H9 (cell line): ENCODE measurements at regions not wholly inside any gene's neighbourhood (a gene's known extent, or its start where the extent isn't known, plus 50 kb on each side); places are given as distances from the start of the nearest gene placed in this dataset.

Experiments used
- DNase-seq: peaks from one replicate; pipeline ENCODE4 v3.0.0-alpha.2; 2017
- H2AFZ ChIP-seq: one replicate; pipeline ENCODE4 v1.6.1; 2013; ENCODE audit warnings: mild to moderate bottlenecking, low read length, control low read depth, moderate library complexity
- H2AK5ac ChIP-seq: 2 replicates; pipeline ENCODE4 v1.6.1; 2013; ENCODE audit warnings: low read length, control low read depth, mixed read lengths; ENCODE audit not compliant: insufficient read length
- H2BK120ac ChIP-seq: one replicate; pipeline ENCODE4 v1.6.1; 2013; ENCODE audit warnings: low read depth, mild to moderate bottlenecking, low read length, control low read depth, inconsistent platforms; ENCODE audit not compliant: poor library complexity, severe bottlenecking
- H2BK12ac ChIP-seq: 2 replicates; pipeline ENCODE4 v1.6.1; 2013; ENCODE audit warnings: low read length, control low read depth, mixed read lengths, low read depth; ENCODE audit not compliant: insufficient read length
- H2BK15ac ChIP-seq: 2 replicates; pipeline ENCODE4 v1.6.1; 2013; ENCODE audit warnings: low read depth, low read length, control low read depth
- H2BK20ac ChIP-seq: one replicate; pipeline ENCODE4 v1.6.1; 2013; ENCODE audit warnings: low read depth, mild to moderate bottlenecking, low read length, control low read depth, inconsistent platforms; ENCODE audit not compliant: poor library complexity, severe bottlenecking
- H2BK5ac ChIP-seq: 2 replicates; pipeline ENCODE4 v1.6.1; 2013; ENCODE audit warnings: low read length, control low read depth, mixed read lengths; ENCODE audit not compliant: insufficient read length
- H3K14ac ChIP-seq: 2 replicates; pipeline ENCODE4 v1.6.1; 2013; ENCODE audit warnings: low read length, control low read depth; ENCODE audit not compliant: insufficient read depth
- H3K18ac ChIP-seq: 2 replicates; pipeline ENCODE4 v1.6.1; 2013; ENCODE audit warnings: low read depth, mild to moderate bottlenecking, mixed read lengths, low read length, control low read depth; ENCODE audit not compliant: insufficient read length
- H3K23ac ChIP-seq: 2 replicates; pipeline ENCODE4 v1.6.1; 2013; ENCODE audit warnings: low read length, control low read depth, mixed read lengths, low read depth; ENCODE audit not compliant: insufficient read length
- H3K23me2 ChIP-seq: 2 replicates; pipeline ENCODE4 v1.6.1; 2013; ENCODE audit warnings: low read depth, mild to moderate bottlenecking, mixed read lengths, low read length, control low read depth; ENCODE audit not compliant: insufficient read length, poor library complexity, severe bottlenecking
- H3K27ac ChIP-seq: 2 replicates; pipeline ENCODE4 v1.5.1; 2013; ENCODE audit warnings: low read length, control low read depth, mixed read lengths, low read depth; ENCODE audit not compliant: insufficient read length
- H3K27me3 ChIP-seq: 2 replicates; pipeline ENCODE4 v1.6.1; 2013; ENCODE audit warnings: low read length, control low read depth, inconsistent platforms; ENCODE audit not compliant: insufficient read depth
- H3K4ac ChIP-seq: 2 replicates; pipeline ENCODE4 v1.6.1; 2013; ENCODE audit warnings: low read depth, mild to moderate bottlenecking, control low read depth, inconsistent platforms, low read length, moderate library complexity
- H3K4me1 ChIP-seq: 2 replicates; pipeline ENCODE4 v1.6.1; 2013; ENCODE audit warnings: low read length, control low read depth, inconsistent platforms; ENCODE audit not compliant: insufficient read depth
- H3K4me2 ChIP-seq: 2 replicates; pipeline ENCODE4 v1.6.1; 2013; ENCODE audit warnings: low read length, control low read depth, mixed read lengths; ENCODE audit not compliant: insufficient read length, insufficient read depth
- H3K56ac ChIP-seq: 2 replicates; pipeline ENCODE4 v1.6.1; 2013; ENCODE audit warnings: low read depth, mild to moderate bottlenecking, mixed read lengths, low read length, control low read depth; ENCODE audit not compliant: insufficient read length
- H3K79me1 ChIP-seq: 2 replicates; pipeline ENCODE4 v1.6.1; 2013; ENCODE audit warnings: low read depth, mild to moderate bottlenecking, moderate library complexity, low read length, control low read depth, inconsistent platforms; ENCODE audit not compliant: insufficient read depth, poor library complexity, severe bottlenecking
- H3K79me2 ChIP-seq: 2 replicates; pipeline ENCODE4 v1.6.1; 2013; ENCODE audit warnings: low read length, control low read depth, inconsistent platforms; ENCODE audit not compliant: insufficient read depth
- H3K9ac ChIP-seq: 2 replicates; pipeline ENCODE4 v1.6.1; 2013; ENCODE audit warnings: low read length, control low read depth, mixed read lengths; ENCODE audit not compliant: insufficient read length; ENCODE audit errors: extremely low read depth
- H3K9me3 ChIP-seq: one replicate; pipeline ENCODE4 v1.6.1; 2013; ENCODE audit warnings: low read depth, low read length, inconsistent platforms; ENCODE audit not compliant: control insufficient read depth
- H3T11ph ChIP-seq: one replicate; pipeline ENCODE4 v1.6.1; 2013; ENCODE audit warnings: mild to moderate bottlenecking, low read length, control low read depth, inconsistent platforms
- H4K20me1 ChIP-seq: one replicate; pipeline ENCODE4 v1.6.1; 2013; ENCODE audit not compliant: control insufficient read depth, insufficient read length, insufficient read depth
- H4K5ac ChIP-seq: 2 replicates; pipeline ENCODE4 v1.6.1; 2013; ENCODE audit warnings: low read depth, mild to moderate bottlenecking, mixed read lengths, low read length, control low read depth; ENCODE audit not compliant: insufficient read length
- H4K8ac ChIP-seq: replicated peaks from 2 replicates; pipeline ENCODE4 v1.6.1; 2013; ENCODE audit warnings: low read length, control low read depth, mixed read lengths, low read depth; ENCODE audit not compliant: insufficient read length
- H4K91ac ChIP-seq: 2 replicates; pipeline ENCODE4 v1.6.1; 2013; ENCODE audit warnings: low read depth, mild to moderate bottlenecking, moderate library complexity, mixed read lengths, low read length, control low read depth; ENCODE audit not compliant: insufficient read length
- H3K27ac Mint-ChIP-seq, 3 experiments: 2 replicates in 2 of 3; 3 replicates in 1 of 3; pipeline ENCODE4 v1.8.0; 2020 to 2021; ENCODE audit warnings: mixed read lengths in 3 of 3, mild to moderate bottlenecking in 1 of 3, moderate library complexity in 1 of 3
- H3K27me3 Mint-ChIP-seq: 2 replicates; pipeline ENCODE4 v1.8.0; 2021; ENCODE audit warnings: low read depth, mild to moderate bottlenecking, moderate library complexity, mixed read lengths
- H3K36me3 Mint-ChIP-seq, 3 experiments: 2 replicates in 2 of 3; 3 replicates in 1 of 3; pipeline ENCODE4 v1.8.0; 2020 to 2021; ENCODE audit warnings: low read depth in 3 of 3, mixed read lengths in 3 of 3; ENCODE audit not compliant: insufficient read depth in 1 of 3
- H3K4me1 Mint-ChIP-seq, 2 experiments: 2 replicates each; pipeline ENCODE4 v1.8.0; 2020; ENCODE audit warnings: mixed read lengths in 2 of 2
- H3K4me3 Mint-ChIP-seq, 2 experiments: 2 replicates in 1 of 2; 3 replicates in 1 of 2; pipeline ENCODE4 v1.8.0; 2020 to 2021; ENCODE audit warnings: mild to moderate bottlenecking in 2 of 2, mixed read lengths in 2 of 2, moderate library complexity in 1 of 2
- H3K9me3 Mint-ChIP-seq, 2 experiments: 2 replicates in 1 of 2; 3 replicates in 1 of 2; pipeline ENCODE4 v1.8.0; 2020; ENCODE audit warnings: mild to moderate bottlenecking in 2 of 2, mixed read lengths in 2 of 2, moderate library complexity in 1 of 2
- CTCF ChIP-seq: fragments of 200-600 bp; sonication (generic); conservative IDR thresholded peaks from 3 replicates; pipeline ENCODE4 v1.8.0; 2021; ENCODE audit warnings: antibody characterized with exemption, mild to moderate bottlenecking
- WGBS: extraction: QIAGEN DNeasy Blood & Tissue Kit; methylation state at CpG from one replicate; pipeline ENCODE4 v1.1.7; 2013; ENCODE audit warnings: missing lambda C conversion rate, low lambda C conversion rate, mixed read lengths; ENCODE audit not compliant: insufficient read length; ENCODE audit errors: extremely low coverage; 5-methylcytosine and 5-hydroxymethylcytosine counted together

- Mint-ChIP-seq H3K4me3 (no peak overlapping the region), H3K4me1 (no peaks in the 10 kb centered on the region), H3K36me3 (peaks cover 0 to 6% (median 0%) of the 10 kb centered on the region in 3 experiments; a peak in 5 of 7 replicates), H3K27me3 (no peaks in the 10 kb centered on the region; the same call in 1 of the 2 replicates), H3K27ac (no peak overlapping the region), H3K9me3 (peaks cover 82 to 93% of the 10 kb centered on the region in 2 experiments)
- Histone ChIP-seq H3K27me3 (no peaks in the 10 kb centered on the region), H3K4ac (no peak overlapping the region), H3K27ac (no peak overlapping the region), H3K9ac (no peak overlapping the region), H3K4me1 (no peaks in the 10 kb centered on the region), H3K9me3 (peaks cover 51% of the 10 kb centered on the region), H2BK120ac (no peak overlapping the region), H3K18ac (no peak overlapping the region), H3K79me2 (no peaks in the 10 kb centered on the region), H4K20me1 (no peaks in the 10 kb centered on the region), H4K5ac (no peak overlapping the region), H4K8ac (no peak overlapping the region), H3K56ac (no peak overlapping the region), H3K14ac (no peak overlapping the region), H3K79me1 (no peaks in the 10 kb centered on the region), H2BK20ac (no peak overlapping the region), H2BK5ac (no peak overlapping the region), H3K23ac (no peak overlapping the region), H3K4me2 (no peak overlapping the region), H2AFZ (no peak overlapping the region), H3K23me2 (no peaks in the 10 kb centered on the region), H2BK12ac (no peak overlapping the region), H3T11ph (no peak overlapping the region), H2AK5ac (no peak overlapping the region), H4K91ac (no peak overlapping the region), H2BK15ac (no peak overlapping the region)
- DNase-seq, result no peak
- TF ChIP-seq CTCF, result no peak
- no CpG with 5 or more reads among the region's 4 CpGs for WGBS
Observed at GRCh38 chrX:76517544-76517943, 90.0 kb downstream of the MAGEE1 start.
